GM18505 (cell line): ENCODE measurements at regions not wholly inside any gene's neighbourhood (a gene's known extent, or its start where the extent isn't known, plus 50 kb on each side); places are given as distances from the start of the nearest gene placed in this dataset.
"Not testable (repeated sequence)": the region's sequence is repeated elsewhere in the genome, so short reads cannot be mapped to it uniquely, and the experiment has no call there.

ENCODE experiments used
- ATAC-seq: cut with Tn5 transposase; IDR thresholded peaks from one replicate; pipeline ENCODE4 v1.9.1; 2021; ENCODE audit not compliant: unreplicated experiment
- POLR2A ChIP-seq: IDR thresholded peaks from 4 replicates; pipeline ENCODE4 v1.6.1; 2011; ENCODE audit warnings: borderline replicate concordance; ENCODE audit not compliant: insufficient read depth, insufficient read length; ENCODE audit errors: extremely low read depth

DNA sequence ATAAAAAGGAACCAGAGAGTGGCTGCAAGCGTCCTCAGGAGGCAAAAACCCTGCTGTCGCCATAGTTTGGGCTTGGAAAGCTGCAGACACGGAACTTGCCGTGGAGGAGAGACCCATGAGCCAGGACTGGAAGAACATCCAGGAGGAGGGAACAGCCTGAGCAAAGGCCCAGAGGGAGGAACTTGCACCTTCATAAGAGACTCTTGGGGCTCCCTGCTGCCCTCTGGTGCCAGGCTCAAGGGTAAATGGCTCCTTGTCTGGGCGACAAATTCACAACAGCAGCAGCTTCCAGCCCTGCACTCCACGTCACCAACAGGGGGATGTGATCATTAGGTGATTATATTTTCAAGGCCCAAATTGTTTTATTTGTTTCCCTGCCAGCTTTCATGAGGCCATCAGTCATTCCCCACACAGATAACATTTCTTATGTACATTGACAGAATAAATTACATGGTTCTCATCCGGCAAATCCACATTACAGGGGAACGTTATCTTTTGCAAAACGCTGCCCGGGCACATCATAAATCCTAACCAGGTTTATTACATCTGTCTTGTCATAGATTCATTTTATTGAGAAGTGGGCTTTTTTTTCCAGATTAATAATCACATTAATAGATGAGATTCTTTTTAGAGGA, 143.0 kb upstream of the GRIK3 start:
- no peak for ATAC-seq

DNA sequence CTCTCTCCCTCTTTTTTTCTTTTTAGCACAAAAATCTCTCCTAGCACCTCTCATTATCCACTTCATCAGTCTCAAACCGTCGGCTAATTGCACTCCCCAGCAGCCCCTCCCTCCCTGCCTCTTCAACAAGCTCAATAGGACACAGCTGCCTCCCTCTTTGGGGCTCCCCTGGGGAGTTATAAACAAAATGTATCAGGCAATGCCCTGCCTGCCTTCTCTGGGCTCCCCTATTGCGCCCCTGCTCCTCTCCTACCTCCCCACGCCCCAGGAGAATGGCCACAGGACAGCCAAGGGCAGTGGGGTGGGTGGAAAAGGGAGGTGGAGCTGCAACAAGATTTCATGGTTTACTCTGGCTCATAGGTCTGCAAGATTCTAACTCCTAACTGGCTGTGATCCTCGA, 147.1 kb upstream of the GRIK3 start:
- ATAC-seq, result no peak
- no peak for TF ChIP-seq POLR2A

More for the DNA sequence above, 143.0 kb upstream of the GRIK3 start:
- no peak for TF ChIP-seq POLR2A

DNA sequence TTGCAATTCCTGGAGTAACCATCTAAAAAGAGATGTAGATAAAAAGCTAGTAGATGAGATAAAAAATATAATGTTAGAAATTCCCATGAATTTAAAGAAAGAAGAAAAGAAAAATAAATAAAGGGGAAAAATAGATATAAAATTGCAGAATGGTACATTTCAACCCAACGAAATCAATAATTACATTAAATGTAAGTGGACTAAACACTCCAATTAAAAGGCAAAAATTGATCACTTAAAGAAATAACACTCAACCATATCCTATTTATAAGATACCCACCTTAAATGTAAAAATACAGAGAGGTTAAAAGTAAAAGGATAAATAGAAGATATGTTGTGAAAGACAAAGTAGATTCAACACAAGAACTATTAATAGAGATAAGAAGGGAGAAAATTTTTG, 150.5 kb upstream of the GRIK3 start:
- TF ChIP-seq POLR2A, result no peak
- ATAC-seq, result no peak

DNA sequence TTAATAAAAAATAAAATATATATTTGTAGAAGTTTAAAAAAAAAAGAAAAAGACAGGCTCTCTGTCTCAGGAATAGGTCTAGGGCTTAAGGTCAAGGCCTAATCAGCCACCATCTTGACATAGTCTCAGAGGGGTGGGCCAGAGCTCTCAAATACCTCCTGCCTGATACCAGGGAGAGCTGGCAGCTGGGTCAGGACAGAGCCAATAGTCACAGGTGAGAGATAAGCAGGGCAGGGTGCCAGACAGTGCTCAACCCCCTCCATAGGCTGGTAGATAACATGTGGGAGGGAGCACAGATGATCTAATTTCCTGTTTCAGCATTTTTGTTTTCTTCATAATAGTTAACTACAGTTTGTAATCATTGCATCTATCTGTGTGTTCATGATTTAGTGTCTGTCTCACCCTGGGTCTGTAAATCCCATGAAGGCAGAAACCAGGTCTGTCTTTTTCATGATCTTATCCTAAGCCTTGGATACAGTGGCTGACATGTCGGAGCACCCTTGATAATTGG, 152.0 kb upstream of the GRIK3 start:
- TF ChIP-seq POLR2A, result no peak
- ATAC-seq, result no peak

DNA sequence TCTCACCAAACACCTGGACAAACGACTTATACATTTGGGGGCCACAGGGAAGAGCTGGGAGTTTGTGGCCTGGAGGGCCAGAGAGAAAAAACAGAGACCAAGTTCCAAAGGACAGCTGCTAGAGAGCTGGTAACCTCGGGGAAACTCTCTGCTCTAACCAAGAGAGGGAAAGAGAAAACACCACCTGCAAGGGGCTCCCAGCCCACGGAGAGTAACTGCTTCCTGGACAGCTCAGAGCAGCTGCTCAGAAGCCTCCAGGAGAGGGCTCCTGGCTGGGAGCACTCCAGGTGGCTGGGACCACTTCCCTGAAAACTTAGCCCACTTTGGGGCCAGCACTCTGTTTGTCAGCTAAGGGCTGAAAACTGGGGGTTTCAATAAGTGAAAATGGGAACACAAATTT, 154.8 kb upstream of the GRIK3 start:
- no peak for ATAC-seq
- no peak for TF ChIP-seq POLR2A

DNA sequence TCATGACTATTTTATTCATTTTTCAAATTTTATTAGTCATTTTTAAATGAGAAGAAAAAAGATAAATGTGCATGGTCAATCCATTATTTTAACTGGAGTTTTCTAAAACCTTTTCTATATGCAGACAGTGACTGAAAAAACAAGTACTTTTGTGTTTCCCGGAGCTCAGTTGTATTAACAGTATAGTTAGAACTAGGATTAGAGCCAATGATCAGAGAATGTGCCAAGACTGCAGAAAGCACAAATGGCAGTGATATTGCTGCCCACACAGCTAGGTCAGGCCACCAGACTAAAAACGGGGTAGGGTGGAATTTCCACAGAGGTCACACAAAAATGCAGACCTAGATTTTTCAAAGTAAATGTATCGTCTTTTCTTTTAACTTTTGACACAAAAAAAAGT, 163.1 kb upstream of the GRIK3 start:
- no peak for ATAC-seq
- TF ChIP-seq POLR2A, result no peak

DNA sequence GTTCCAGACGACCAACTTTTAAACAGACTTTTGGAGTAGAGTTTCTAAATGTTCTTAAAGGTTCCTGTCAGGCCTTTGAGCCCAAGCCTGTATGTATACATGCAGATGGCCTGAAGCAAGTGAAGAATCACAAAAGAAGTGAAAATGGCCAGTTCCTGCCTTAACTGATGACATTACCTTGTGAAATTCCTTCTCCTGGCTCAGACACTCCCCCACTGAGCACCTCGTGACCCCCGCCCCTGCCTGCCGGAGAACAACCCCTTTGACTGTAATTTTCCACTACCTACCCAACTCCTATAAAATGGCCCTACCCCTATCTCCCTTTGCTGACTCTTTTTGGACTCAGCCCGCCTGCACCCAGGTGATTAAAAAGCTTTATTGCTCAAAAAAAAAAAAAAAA, 180.0 kb upstream of the GRIK3 start:
- not testable (repeated sequence) for ATAC-seq

DNA sequence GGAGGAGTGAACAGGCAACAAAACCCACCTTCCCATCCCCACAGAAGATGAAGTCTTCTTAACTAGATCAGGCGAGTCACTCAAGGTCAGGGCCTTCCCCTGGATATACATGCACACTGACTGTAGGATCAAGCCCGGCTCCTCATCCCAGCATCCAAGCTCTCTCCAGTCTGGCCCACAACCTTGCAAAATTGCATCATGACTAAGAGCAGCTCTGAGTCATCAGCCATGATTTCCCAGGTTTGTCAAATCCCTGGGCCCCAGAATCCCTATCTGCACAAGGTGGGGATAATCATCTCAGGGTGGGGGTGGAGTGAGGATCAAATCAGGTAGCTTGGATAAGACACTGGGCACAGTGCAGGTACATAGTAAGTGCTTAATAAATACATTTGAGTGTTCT, 199.3 kb upstream of the GRIK3 start:
- ATAC-seq, result no peak
- TF ChIP-seq POLR2A, result no peak

DNA sequence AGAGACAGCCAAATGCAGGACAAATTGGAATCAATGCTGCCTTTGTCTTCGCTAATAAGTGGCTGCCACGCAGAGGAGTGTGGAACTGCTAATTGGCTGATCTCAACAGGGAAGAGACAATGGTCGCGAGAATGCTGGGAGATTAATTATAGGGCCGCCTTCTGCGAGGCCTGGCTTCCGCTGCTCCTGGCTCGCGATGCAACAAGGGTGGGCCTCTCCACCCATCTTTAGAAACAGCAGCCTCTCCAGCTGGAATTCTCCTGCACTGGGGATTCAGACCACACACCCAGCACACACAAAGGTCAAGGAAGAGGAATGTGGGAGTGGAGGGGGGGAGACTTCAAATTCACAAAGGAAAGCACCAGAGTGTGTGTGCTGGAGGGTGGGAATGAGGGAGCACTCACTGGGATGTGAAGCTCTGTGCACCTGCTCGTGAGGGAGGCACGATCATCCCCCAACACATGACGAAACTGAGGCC, 200.7 kb upstream of the GRIK3 start:
- ATAC-seq, result no peak
- TF ChIP-seq POLR2A, result no peak

DNA sequence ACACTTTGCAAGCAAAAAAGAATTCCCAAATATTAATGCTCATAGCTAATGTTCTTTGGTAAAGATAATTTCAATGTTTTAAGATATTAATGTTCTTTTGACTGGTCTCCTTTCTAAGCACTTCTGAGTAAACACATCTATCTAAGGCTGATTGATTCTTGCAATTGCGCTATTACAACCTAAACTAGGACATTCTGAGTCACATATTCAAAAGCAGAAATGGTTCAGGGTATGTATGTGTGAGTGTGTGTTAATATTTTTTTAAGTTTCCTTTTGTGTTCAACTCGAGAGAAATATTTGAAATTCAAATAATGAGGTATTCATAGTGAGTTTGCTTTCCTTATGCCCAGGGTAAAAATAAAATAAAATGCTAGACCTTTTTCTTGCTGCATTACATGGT, 203.6 kb upstream of the GRIK3 start:
- no peak for ATAC-seq
- TF ChIP-seq POLR2A, result no peak

DNA sequence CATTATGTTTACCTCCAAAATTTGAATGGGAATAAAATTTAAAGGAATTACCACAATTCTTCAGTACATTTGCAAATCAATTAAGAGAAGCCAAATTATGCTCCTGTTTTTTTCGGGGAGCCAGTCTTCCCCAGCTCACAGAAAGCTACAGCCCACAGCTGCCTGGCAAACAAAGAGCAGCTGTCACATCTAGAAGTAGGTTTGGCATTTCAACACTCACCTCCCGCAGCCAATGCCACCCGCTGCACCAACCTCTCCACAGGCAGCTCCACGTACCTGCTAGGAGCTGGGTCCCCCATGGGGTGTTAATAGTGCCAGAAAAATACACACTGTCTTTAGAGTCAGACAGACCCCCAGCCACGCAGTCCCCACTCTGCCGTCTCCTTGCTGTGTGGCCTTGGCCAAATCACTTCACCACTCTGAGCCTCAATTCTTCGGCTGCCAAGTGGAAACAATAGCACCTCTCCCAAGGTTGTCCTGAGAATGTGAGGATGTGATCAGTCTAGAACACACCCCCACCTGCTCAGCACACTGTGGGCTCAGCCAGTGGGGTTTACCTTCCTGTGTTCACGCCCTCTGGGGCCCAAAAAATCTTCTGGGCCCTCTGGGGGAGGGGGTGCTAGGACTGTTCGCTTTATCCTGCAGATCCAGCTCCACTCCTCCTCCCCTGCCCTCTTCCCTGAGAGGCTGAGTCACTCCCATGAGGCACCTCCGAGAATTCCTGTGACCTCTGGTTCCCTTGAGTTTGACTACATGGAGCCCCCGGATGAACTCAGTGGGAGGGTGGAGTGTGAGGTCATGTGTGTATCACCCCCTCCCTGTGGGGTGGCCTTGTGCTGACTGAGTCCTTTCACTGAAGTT, 204.3 kb upstream of the GRIK3 start:
- ATAC-seq, result no peak
- no peak for TF ChIP-seq POLR2A

DNA sequence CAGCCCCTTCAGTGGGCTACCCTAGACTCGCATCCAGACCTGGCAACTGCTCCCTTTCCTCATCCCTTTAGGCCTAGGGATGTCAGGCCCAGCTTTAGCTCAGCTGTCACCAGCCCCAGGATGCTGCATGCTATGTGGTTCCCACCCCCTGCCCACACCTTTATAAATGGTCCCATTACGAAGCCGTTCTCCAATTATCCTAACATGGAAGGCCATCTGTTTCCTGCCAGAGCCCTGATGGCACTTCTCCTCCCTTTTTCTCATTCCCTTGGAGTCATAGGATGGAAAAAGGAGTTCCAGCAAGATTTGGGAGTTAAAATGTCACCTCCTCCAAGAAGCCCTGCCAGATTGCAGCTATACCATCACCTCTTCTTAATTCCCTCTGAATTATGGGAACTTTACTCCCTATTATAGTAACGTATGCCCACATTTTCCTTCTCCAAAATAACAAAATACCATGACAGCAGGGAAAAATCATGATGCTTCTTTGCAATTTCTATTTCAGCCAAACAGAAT, 205.0 kb upstream of the GRIK3 start:
- no peak for ATAC-seq

DNA sequence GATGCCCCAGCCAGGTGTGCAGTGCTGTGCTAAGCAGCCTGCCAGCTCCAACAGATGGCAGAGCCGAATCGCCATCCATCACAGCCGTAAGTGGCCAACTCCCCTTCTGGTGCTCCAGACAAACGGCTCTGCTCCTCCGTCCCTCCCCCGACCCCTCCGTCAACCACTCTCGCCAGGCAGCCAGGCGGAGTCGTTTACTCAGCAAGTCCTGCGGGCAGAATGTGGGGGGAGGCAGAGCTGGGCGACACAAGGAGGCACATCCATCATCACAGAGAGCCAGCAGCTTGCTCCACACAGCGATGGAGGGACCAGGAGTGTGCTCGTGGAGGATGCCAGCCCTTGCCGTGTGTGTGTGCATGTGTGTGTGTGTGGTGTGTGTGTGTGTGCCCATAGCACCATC, 206.6 kb upstream of the GRIK3 start:
- TF ChIP-seq POLR2A, result no peak
- ATAC-seq, result no peak

More for the DNA sequence above, 205.0 kb upstream of the GRIK3 start:
- no peak for TF ChIP-seq POLR2A

DNA sequence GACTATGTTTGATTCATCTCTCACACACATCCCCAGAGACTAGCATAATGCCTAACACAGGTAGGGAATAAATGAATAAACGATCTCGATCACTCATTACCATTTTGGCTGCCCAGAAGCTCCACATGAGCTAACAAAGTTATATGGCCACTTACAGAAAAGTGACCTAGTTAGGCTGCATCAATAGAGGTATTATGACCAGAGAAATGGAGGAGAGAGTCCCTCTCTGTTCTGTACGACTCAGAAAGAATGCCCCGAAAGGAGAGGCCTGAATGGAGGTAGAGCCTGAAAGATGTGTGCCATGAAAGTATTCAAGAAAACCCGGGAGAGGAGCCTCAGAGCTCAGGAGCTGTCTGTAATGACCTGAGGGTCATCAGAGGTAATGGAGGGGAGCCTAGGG, 208.2 kb upstream of the GRIK3 start:
- no peak for ATAC-seq
- TF ChIP-seq POLR2A, result no peak
